ENCODE measurements at regions not wholly inside any gene's neighbourhood (a gene's known extent, or its start where the extent isn't known, plus 50 kb on each side); places are given as distances from the start of the nearest gene placed in this dataset.

DNA sequence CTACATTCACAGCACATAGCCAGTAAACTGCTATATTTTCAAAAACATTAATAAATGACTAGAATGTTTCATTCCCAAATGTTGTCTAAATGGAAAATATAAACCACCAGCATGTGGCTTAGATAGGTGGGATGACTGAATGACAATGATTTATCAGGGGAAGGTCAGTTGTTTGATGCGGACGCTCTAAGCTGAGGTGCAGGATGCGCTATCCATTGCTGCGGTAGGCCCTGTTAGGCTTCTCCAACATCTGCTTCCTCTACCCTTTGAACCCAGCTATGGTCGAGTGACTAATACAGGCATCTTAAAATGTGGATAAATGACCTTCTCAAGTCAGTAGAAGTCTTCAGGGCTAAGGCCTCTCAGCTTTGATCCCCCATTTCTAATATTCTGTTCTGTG lies 584.2 kb downstream of the CMPK2 start:
- TF ChIP-seq CTCF (IDR thresholded peaks at IDR 0.05) (no peak), EZH2 (IDR thresholded peaks at IDR 0.05) (no peak)

All from neural progenitor cell (in vitro differentiated cells).